Bone marrow (tissue), 2 donors: ENCODE measurements at regions not wholly inside any gene's neighbourhood (a gene's known extent, or its start where the extent isn't known, plus 50 kb on each side); places are given as distances from the start of the nearest gene placed in this dataset.
"Not testable (repeated sequence)": the region's sequence is repeated elsewhere in the genome, so short reads cannot be mapped to it uniquely, and the experiment has no call there.

ENCODE experiments used
- DNase-seq, 2 donors: peaks; one replicate each; lab custom pipeline; 2025; lab: John Stamatoyannopoulos, UW

DNA sequence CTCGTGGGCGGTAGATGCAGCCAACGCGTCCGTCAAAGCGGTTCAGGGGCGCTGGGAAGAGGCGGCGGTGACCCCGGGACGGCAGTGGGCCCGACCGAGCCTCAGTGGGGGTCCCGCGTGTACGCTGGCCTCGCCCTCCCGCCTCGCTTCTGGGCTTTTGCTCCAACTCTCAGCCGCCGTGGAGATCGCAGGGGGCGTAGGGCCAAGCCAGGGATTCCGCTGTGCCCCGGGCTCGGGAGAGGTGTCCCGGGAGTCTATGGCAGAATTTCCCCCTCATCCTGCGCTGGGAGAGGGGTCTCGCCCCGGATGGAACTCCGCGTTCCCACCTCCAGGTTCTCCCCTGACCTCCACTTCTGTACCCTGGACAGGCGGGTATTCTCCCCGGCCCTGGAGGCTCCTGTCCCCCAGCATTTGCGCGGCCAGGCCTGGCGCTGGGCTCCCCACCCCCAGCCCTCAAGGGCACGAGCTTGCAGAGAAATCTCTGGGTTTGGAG lies 131.9 kb downstream of the MRPL36 start:
- DNase-seq, result no peak

GRCh38 chr5:1666812-1667588 lies 132.6 kb downstream of the MRPL36 start:
- no peak for DNase-seq

GRCh38 chr5:1666221-1666620 lies 133.4 kb downstream of the MRPL36 start:
- no peak for DNase-seq

DNA sequence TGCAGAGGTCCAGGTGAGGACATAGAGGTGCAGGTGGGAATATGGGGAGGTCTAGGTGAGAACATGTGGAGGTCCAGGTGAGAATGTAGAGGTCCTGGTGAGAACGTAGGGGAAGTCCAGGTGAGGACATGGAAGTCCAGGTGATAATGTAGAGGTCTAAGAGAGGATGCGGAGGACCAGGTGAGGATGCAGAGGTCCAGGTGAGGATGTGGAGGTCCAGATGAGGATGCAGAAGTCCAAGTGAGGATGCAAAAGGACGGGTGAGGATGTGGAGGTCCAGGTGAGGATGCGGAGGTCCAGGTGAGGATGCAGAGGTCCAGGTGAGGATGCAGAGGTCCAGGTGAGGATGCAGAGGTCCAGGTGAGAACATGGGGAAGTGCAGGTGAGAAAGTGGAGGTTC lies 133.8 kb downstream of the MRPL36 start:
- no peak for DNase-seq

DNA sequence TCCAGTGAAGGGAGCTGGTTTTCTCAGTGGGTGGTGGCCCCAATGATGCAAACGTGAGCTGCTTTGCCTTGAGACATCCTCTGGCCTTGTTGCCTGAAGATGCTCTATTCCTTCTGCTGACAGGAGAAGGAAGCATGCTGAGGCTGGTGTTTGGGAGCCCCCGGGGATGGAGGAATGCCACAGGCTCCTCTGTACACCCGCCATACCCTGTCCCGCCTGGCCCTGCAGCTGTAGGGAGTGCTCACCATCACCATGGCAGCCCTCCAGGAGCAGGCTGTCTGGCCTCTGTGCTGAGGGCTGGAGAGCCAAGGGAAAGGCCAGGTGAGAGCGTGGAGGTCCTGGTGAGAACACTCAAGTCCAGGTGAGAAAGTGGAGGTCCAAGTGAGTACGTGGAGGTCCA lies 134.4 kb downstream of the MRPL36 start:
- no peak for DNase-seq

DNA sequence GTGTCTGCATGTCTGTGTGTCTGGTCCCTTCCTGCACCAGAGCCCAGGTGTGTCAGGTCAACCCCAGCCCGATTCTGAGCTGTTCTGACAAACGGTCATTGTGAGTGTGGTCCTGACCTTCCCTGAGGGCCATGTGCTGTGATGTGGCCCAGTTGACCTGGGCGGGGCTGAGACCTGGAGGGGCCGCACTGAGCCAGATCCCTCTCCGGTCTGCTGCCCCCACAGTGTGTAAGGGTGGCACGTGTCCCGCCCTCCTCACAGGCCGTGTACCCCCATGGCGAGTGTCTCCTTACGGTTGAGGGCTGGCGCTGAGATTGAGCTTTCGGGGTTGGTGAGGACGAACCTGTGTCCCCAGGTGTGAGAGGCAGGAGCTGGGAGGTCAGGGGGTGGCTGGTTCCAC lies 136.5 kb downstream of the MRPL36 start:
- no peak for DNase-seq

GRCh38 chr5:1662559-1663085 lies 137.0 kb downstream of the MRPL36 start:
- no peak for DNase-seq

- DNase-seq, result no peak
These were observed 137.6 kb downstream of the MRPL36 start for GRCh38 chr5:1661831-1662558.

DNA sequence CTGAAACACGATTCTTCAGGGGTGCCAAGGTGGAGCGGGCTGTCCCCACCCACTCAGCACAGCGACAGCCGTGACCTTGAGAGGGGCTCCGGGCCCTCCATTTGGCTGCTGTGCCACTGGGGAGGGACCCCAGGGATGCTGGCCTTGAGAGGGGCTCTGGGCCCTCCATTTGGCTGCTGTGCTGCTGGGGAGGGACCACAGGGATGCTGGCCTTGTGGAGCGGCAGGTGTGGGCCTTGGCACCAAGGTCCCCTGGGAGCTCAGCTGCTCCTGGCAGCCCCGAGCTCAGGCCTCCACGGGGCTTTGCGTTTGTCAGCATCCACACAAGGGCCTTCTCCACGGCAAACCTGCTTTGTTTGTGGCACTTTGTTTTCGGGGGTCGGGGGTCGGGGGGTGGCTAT lies 137.6 kb upstream of the LPCAT1 start:
- DNase-seq, result no peak

- DNase-seq, result no peak
These were observed 136.8 kb upstream of the LPCAT1 start for GRCh38 chr5:1660511-1660910.

DNA sequence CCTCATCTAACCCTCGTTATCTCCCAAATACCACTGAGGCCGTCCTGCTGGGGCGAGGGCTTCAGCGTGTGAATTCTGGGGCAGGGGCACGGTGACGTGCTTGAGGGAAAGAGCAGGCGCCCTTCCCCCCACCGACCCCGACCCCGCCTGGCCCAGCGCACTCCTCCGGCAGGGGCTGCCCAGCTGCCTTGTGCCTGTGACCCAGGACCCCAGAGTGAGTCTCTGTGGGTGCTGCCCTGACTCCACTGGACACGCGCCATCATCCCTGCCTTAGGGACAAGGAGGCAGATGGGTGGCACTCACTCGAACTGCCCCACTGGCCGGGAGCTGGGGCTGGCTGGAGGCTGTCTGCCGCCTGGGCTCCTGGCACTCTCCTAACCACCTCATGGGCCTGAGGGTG lies 136.2 kb upstream of the LPCAT1 start:
- DNase-seq, result no peak

GRCh38 chr5:1659100-1659981 lies 135.6 kb upstream of the LPCAT1 start:
- no peak for DNase-seq

- DNase-seq, result no peak
These were observed 134.9 kb upstream of the LPCAT1 start for GRCh38 chr5:1658665-1659064.

DNA sequence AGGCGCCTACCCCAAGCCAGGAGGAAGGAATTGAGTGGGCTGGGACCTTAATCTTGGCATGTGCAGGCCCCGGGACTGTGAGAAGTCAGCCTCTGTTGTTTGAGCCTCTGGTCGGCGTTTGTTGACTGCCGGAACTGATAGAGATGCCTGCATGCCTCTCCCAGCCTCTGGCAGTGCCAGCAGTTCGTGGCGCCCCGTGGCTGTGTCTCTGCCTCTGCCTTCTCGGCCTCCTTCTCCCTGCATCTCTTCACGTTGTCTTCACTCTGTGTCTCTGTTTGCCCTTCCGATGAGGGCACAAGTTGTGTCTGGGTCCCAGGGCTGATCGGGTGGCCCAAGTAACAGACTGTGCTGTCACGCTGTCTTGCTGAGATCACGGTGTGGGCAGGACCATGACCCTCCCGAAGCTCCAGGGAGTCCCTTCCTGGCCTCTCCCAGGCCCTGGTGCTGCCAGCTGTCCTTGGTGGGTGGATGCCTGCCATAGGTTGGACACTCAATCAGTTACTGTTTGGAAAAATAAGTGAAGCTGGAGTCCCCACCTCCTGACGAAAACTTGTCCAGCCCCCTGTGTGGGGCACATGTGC lies 133.5 kb upstream of the LPCAT1 start:
- no peak for DNase-seq

DNA sequence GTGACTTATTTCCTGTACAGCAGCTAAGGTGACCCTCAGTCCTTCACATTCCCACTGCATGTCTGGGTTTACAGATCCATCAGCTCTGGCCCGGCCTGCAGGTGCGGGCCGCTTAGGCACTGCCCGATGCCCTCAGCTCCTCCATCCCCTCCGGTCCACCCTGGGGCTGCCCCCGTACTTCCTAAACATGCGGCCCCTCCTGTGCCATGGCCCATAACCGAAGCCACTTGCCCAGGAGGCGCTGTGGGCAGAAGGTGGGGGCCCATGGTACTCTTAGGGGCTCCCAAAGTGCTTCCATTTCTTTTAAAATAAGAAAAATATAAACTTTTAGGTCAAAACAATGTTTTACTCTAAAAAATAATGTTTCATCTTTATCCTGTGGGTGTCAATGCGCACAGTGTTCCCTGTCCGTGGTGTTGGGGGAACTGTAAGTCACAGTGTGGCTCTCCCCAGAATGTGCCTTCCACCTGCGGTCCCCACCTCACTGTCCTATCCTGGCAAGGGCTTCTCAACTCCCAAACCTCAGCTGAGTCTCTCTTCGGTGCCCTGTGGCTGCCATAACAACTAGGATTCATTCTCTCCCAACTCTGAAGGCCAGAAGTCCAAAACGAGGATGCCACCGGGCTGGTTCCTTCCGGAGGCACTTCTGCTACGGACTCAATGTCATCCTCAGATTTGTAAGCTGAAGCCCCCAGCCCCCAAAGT lies 132.7 kb upstream of the LPCAT1 start:
- DNase-seq, result no peak

DNA sequence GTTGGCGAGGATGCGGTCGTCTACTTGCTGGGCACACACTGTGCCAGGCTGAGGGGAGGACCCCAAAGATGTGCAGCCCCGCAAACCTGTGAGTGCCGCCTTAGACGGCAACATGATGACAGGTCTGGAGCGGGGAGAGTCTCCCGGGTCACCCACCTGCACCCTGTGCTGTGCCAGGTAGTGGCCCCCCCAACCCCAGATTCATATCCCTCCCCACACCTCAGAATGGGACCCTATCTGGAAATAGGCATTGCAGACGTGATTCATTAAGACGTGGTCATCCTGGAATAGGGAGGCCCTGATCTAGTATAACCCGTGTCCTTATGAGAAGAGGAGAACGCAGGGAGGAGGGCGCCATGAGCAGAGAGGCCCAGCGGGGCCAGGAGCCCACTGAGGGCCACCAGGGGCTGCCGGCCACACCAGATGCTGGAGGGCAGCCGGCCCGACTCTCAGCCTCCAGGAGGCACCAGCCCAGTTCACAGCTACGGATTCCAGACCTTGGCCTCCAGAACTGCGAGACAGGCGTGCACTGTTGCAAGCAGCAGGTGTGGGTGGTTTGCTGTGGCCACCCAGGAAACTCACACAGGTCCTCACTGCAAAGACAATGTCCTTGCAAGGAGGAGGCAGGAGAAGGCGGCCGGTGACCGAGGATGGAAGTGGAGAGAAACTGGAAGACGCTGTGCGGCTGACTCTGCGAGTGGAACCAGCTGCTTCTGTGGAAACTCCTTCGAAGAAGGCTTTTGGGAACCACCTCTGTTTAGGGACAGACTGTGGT lies 131.9 kb upstream of the LPCAT1 start:
- no peak for DNase-seq

- DNase-seq, result no peak
These were observed 131.2 kb upstream of the LPCAT1 start for GRCh38 chr5:1654786-1655495.

GRCh38 chr5:1653698-1654651 lies 130.2 kb upstream of the LPCAT1 start:
- DNase-seq, result not testable (repeated sequence)
